HEK293 (cell line): ENCODE measurements at regions not wholly inside any gene's neighbourhood (a gene's known extent, or its start where the extent isn't known, plus 50 kb on each side); places are given as distances from the start of the nearest gene placed in this dataset.

ENCODE experiments used
- KLF10 ChIP-seq: fragments of 450-650 bp; IDR thresholded peaks from 2 replicates; pipeline ENCODE4 v1.5.1; 2018; ENCODE audit warnings: missing biosample characterization, mild to moderate bottlenecking, missing genetic modification characterization
- ZBTB20 ChIP-seq: fragments of 450-650 bp; formaldehyde crosslinking; IDR thresholded peaks from 2 replicates; pipeline ENCODE4 v1.5.1; 2016; ENCODE audit warnings: missing biosample characterization, missing genetic modification characterization
- ZNF114 ChIP-seq: fragments of 450-650 bp; formaldehyde crosslinking; IDR thresholded peaks from 2 replicates; pipeline ENCODE4 v1.5.0; 2017; ENCODE audit warnings: missing biosample characterization, missing genetic modification characterization
- ZNF335 ChIP-seq: fragments of 450-650 bp; formaldehyde crosslinking; conservative IDR thresholded peaks from 2 replicates; pipeline ENCODE4 v1.5.1; 2016; ENCODE audit warnings: missing biosample characterization, missing genetic modification characterization
- ZNF530 ChIP-seq: fragments of 450-650 bp; formaldehyde crosslinking; IDR thresholded peaks from 2 replicates; pipeline ENCODE4 v1.5.1; 2016; ENCODE audit warnings: low read depth, missing biosample characterization, missing genetic modification characterization
- ZNF664 ChIP-seq: fragments of 450-650 bp; formaldehyde crosslinking; IDR thresholded peaks from 2 replicates; pipeline ENCODE4 v1.5.1; 2016; ENCODE audit warnings: missing biosample characterization, missing genetic modification characterization
- ZNF670 ChIP-seq: fragments of 450-650 bp; formaldehyde crosslinking; IDR thresholded peaks from 2 replicates; pipeline ENCODE4 v1.5.1; 2016; ENCODE audit warnings: missing biosample characterization, missing genetic modification characterization, low read depth
- TF ChIP-seq, protein P1 (sequence below): fragments of 450-650 bp; formaldehyde crosslinking; IDR thresholded peaks from 2 replicates; pipeline ENCODE4 v1.5.1; 2016; ENCODE audit warnings: missing biosample characterization, missing genetic modification characterization
- TF ChIP-seq, protein P2 (sequence below): fragments of 450-650 bp; formaldehyde crosslinking; optimal IDR thresholded peaks from 2 replicates; pipeline ENCODE3; 2016; ENCODE audit warnings: missing biosample characterization, mild to moderate bottlenecking, missing genetic modification characterization
- TF ChIP-seq, protein P3 (sequence below): fragments of 450-650 bp; formaldehyde crosslinking; IDR thresholded peaks from 2 replicates; pipeline ENCODE4 v1.5.1; 2016; ENCODE audit warnings: missing biosample characterization, missing genetic modification characterization
- TF ChIP-seq, protein P4 (sequence below): fragments of 450-650 bp; formaldehyde crosslinking; IDR thresholded peaks from 2 replicates; pipeline ENCODE4 v1.5.1; 2016; ENCODE audit warnings: missing biosample characterization, missing genetic modification characterization

- TF ChIP-seq ZNF664: no peak
- TF ChIP-seq ZNF335: no peak
- TF ChIP-seq KLF10: no peak
- TF ChIP-seq, protein P1, sequence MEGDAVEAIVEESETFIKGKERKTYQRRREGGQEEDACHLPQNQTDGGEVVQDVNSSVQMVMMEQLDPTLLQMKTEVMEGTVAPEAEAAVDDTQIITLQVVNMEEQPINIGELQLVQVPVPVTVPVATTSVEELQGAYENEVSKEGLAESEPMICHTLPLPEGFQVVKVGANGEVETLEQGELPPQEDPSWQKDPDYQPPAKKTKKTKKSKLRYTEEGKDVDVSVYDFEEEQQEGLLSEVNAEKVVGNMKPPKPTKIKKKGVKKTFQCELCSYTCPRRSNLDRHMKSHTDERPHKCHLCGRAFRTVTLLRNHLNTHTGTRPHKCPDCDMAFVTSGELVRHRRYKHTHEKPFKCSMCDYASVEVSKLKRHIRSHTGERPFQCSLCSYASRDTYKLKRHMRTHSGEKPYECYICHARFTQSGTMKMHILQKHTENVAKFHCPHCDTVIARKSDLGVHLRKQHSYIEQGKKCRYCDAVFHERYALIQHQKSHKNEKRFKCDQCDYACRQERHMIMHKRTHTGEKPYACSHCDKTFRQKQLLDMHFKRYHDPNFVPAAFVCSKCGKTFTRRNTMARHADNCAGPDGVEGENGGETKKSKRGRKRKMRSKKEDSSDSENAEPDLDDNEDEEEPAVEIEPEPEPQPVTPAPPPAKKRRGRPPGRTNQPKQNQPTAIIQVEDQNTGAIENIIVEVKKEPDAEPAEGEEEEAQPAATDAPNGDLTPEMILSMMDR (tag by site-specific recombination): no peak
- TF ChIP-seq, protein P2, sequence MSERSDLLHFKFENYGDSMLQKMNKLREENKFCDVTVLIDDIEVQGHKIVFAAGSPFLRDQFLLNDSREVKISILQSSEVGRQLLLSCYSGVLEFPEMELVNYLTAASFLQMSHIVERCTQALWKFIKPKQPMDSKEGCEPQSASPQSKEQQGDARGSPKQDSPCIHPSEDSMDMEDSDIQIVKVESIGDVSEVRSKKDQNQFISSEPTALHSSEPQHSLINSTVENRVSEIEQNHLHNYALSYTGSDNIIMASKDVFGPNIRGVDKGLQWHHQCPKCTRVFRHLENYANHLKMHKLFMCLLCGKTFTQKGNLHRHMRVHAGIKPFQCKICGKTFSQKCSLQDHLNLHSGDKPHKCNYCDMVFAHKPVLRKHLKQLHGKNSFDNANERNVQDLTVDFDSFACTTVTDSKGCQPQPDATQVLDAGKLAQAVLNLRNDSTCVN (tag by site-specific recombination): no peak
- TF ChIP-seq, protein P3, sequence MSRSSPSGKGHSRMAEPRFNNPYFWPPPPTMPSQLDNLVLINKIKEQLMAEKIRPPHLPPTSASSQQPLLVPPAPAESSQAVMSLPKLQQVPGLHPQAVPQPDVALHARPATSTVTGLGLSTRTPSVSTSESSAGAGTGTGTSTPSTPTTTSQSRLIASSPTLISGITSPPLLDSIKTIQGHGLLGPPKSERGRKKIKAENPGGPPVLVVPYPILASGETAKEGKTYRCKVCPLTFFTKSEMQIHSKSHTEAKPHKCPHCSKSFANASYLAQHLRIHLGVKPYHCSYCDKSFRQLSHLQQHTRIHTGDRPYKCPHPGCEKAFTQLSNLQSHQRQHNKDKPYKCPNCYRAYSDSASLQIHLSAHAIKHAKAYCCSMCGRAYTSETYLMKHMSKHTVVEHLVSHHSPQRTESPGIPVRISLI (tag by site-specific recombination): no peak
- TF ChIP-seq ZNF114 (tag by site-specific recombination): no peak
- no peak for TF ChIP-seq ZBTB20 (tag by site-specific recombination)
- no peak for TF ChIP-seq ZNF530
- TF ChIP-seq, protein P4, sequence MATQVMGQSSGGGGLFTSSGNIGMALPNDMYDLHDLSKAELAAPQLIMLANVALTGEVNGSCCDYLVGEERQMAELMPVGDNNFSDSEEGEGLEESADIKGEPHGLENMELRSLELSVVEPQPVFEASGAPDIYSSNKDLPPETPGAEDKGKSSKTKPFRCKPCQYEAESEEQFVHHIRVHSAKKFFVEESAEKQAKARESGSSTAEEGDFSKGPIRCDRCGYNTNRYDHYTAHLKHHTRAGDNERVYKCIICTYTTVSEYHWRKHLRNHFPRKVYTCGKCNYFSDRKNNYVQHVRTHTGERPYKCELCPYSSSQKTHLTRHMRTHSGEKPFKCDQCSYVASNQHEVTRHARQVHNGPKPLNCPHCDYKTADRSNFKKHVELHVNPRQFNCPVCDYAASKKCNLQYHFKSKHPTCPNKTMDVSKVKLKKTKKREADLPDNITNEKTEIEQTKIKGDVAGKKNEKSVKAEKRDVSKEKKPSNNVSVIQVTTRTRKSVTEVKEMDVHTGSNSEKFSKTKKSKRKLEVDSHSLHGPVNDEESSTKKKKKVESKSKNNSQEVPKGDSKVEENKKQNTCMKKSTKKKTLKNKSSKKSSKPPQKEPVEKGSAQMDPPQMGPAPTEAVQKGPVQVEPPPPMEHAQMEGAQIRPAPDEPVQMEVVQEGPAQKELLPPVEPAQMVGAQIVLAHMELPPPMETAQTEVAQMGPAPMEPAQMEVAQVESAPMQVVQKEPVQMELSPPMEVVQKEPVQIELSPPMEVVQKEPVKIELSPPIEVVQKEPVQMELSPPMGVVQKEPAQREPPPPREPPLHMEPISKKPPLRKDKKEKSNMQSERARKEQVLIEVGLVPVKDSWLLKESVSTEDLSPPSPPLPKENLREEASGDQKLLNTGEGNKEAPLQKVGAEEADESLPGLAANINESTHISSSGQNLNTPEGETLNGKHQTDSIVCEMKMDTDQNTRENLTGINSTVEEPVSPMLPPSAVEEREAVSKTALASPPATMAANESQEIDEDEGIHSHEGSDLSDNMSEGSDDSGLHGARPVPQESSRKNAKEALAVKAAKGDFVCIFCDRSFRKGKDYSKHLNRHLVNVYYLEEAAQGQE: no peak
- no peak for TF ChIP-seq ZNF670 (tag by site-specific recombination)
These were observed 358.2 kb downstream of the QKI start for GRCh38 chr6:163772701-163773100.
